ENCODE measurements at regions not wholly inside any gene's neighbourhood (a gene's known extent, or its start where the extent isn't known, plus 50 kb on each side); places are given as distances from the start of the nearest gene placed in this dataset.

DNA sequence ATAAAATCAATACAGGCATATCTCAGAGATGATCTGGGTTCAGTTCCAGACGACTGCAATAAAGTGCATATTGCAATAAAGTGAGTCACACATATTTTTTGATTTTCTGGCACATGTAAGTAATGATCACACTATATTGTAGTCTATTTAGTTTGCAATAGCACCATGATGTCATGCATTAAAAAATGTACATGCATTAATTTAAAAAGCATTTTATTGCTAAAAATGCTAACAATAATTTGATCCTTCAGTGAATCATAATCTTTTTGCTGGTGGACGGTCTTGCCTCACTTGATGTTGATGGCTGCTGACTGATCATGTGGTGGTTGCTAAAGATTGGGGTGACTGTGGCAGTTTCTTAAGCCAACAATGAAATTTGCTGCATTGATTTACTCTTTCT lies 511.1 kb downstream of the OTOL1 start:
- Mint-ChIP-seq H3K27ac (no peak overlapping the region), H3K36me3 (ENCODE audit: low read depth) (no peaks in the 10 kb centered on the region)
- CTCF ChIA-PET: no interaction called here

GRCh38 chr3:162012633-162013032 lies 516.0 kb downstream of the OTOL1 start:
- ChIA-PET CTCF (no interaction called here), POLR2A (no interaction called here)
- H3K9me3 Mint-ChIP-seq: peaks cover 2% of the 10 kb centered on the region
- H3K36me3 Mint-ChIP-seq (ENCODE audit: low read depth): no peaks in the 10 kb centered on the region
- no peak overlapping the region for H3K27ac Mint-ChIP-seq
- no peak overlapping the region for H3K4me3 Mint-ChIP-seq
- H3K4me1 Mint-ChIP-seq: no peaks in the 10 kb centered on the region
- DNase-seq: no peak
- no peaks in the 10 kb centered on the region for H3K27me3 Mint-ChIP-seq

More for the DNA sequence above, 511.1 kb downstream of the OTOL1 start:
- POLR2A ChIA-PET: no interaction called here
- Mint-ChIP-seq H3K27me3 (no peaks in the 10 kb centered on the region), H3K9me3 (peaks cover 2% of the 10 kb centered on the region), H3K4me1 (no peaks in the 10 kb centered on the region), H3K4me3 (no peak overlapping the region)
- no peak for DNase-seq

DNA sequence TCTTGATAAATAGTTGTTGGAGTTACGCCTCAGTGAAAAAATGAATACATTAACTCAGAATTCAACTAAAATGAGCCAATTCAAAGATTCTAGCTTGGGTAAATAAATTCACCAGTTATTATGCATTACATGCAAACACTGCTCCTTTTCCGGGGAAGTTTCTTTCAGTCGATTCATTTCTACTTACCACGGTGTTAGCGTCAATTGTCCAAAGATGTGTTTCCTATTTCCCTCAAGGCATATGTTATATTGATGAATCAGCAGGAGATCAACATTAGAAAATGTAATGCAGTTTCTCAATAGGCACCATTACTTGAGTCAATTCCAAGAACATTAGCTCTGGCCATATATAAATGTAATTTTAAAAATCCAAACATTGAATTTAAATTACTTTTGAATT lies 517.7 kb downstream of the OTOL1 start:
- no peaks in the 10 kb centered on the region for H3K9me3 Mint-ChIP-seq
- ChIA-PET CTCF (no interaction called here), POLR2A (no interaction called here)
- H3K4me1 Mint-ChIP-seq: no peaks in the 10 kb centered on the region
- no peak for DNase-seq
- no peak overlapping the region for H3K27ac Mint-ChIP-seq
- no peaks in the 10 kb centered on the region for H3K27me3 Mint-ChIP-seq
- no peaks in the 10 kb centered on the region for H3K36me3 Mint-ChIP-seq (ENCODE audit: low read depth)
- H3K4me3 Mint-ChIP-seq: no peak overlapping the region

- H3K36me3 Mint-ChIP-seq (ENCODE audit: low read depth): no peaks in the 10 kb centered on the region
- H3K9me3 Mint-ChIP-seq: no peaks in the 10 kb centered on the region
- H3K4me1 Mint-ChIP-seq: no peaks in the 10 kb centered on the region
- CTCF ChIA-PET: no interaction called here
- no peak overlapping the region for H3K27ac Mint-ChIP-seq
- POLR2A ChIA-PET: no interaction called here
- no peak overlapping the region for H3K4me3 Mint-ChIP-seq
- no peak for DNase-seq
- no peaks in the 10 kb centered on the region for H3K27me3 Mint-ChIP-seq
Measured at GRCh38 chr3:162015856-162016255, 519.2 kb downstream of the OTOL1 start.

GRCh38 chr3:162019817-162020216 lies 523.2 kb downstream of the OTOL1 start:
- POLR2A ChIA-PET: no interaction called here

GRCh38 chr3:162021206-162021605 lies 524.6 kb downstream of the OTOL1 start:
- Mint-ChIP-seq H3K4me1 (no peaks in the 10 kb centered on the region), H3K36me3 (ENCODE audit: low read depth) (no peaks in the 10 kb centered on the region), H3K27ac (no peak overlapping the region), H3K9me3 (no peaks in the 10 kb centered on the region), H3K27me3 (no peaks in the 10 kb centered on the region), H3K4me3 (no peak overlapping the region)
- no peak for DNase-seq
- ChIA-PET POLR2A (no interaction called here), CTCF (no interaction called here)

More at GRCh38 chr3:162019817-162020216, 523.2 kb downstream of the OTOL1 start:
- Mint-ChIP-seq H3K36me3 (ENCODE audit: low read depth) (no peaks in the 10 kb centered on the region), H3K4me1 (no peaks in the 10 kb centered on the region), H3K4me3 (no peak overlapping the region), H3K9me3 (no peaks in the 10 kb centered on the region), H3K27me3 (no peaks in the 10 kb centered on the region), H3K27ac (no peak overlapping the region)
- CTCF ChIA-PET: no interaction called here
- DNase-seq: no peak

GRCh38 chr3:162022911-162023310 lies 526.3 kb downstream of the OTOL1 start:
- no peaks in the 10 kb centered on the region for H3K36me3 Mint-ChIP-seq (ENCODE audit: low read depth)
- no peak for DNase-seq
- H3K4me3 Mint-ChIP-seq: no peak overlapping the region
- H3K4me1 Mint-ChIP-seq: no peaks in the 10 kb centered on the region
- no peaks in the 10 kb centered on the region for H3K9me3 Mint-ChIP-seq
- H3K27ac Mint-ChIP-seq: no peak overlapping the region
- ChIA-PET CTCF (interaction anchor here (0.8 kb wide), 1 partner anchor 39 kb away, joined by 3 read pairs; no protein-coding TSS in a partner anchor), POLR2A (no interaction called here)
- no peaks in the 10 kb centered on the region for H3K27me3 Mint-ChIP-seq

DNA sequence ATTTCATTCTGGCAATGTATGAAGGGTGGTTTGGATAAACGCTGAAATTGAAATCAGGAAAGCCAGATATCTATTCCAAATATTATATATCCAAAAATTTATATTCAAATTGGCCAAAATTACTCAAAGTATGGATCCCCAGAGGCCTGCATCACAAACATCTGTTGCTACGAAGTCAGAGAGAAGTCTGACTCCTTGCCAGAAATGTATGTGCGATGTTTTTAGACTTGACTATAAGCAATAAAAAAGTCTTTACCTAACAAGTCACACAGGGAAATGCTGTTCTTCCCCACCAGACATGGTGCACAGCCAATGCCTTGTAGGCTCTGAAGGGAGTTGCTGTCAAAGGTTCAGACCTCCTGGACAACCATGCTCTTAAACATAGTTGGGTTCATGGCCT lies 533.1 kb downstream of the OTOL1 start:
- peaks cover 4% of the 10 kb centered on the region for H3K9me3 Mint-ChIP-seq
- CTCF ChIA-PET: no interaction called here
- no peaks in the 10 kb centered on the region for H3K36me3 Mint-ChIP-seq (ENCODE audit: low read depth)
- H3K27me3 Mint-ChIP-seq: no peaks in the 10 kb centered on the region
- no peaks in the 10 kb centered on the region for H3K4me1 Mint-ChIP-seq
- POLR2A ChIA-PET: no interaction called here
- H3K4me3 Mint-ChIP-seq: no peak overlapping the region
- DNase-seq: no peak
- H3K27ac Mint-ChIP-seq: no peak overlapping the region

- Mint-ChIP-seq H3K36me3 (ENCODE audit: low read depth) (no peaks in the 10 kb centered on the region), H3K9me3 (peaks cover 4% of the 10 kb centered on the region), H3K4me3 (no peak overlapping the region), H3K27me3 (no peaks in the 10 kb centered on the region), H3K27ac (no peak overlapping the region), H3K4me1 (no peaks in the 10 kb centered on the region)
- DNase-seq: no peak
- CTCF ChIA-PET: no interaction called here
- POLR2A ChIA-PET: no interaction called here
Measured at GRCh38 chr3:162034368-162034767, 537.8 kb downstream of the OTOL1 start.

- no peak for DNase-seq
- no peaks in the 10 kb centered on the region for H3K36me3 Mint-ChIP-seq (ENCODE audit: low read depth)
- H3K9me3 Mint-ChIP-seq: peaks cover 4% of the 10 kb centered on the region
- no peak overlapping the region for H3K27ac Mint-ChIP-seq
- no peaks in the 10 kb centered on the region for H3K4me1 Mint-ChIP-seq
- H3K4me3 Mint-ChIP-seq: no peak overlapping the region
- no peaks in the 10 kb centered on the region for H3K27me3 Mint-ChIP-seq
- POLR2A ChIA-PET: no interaction called here
- CTCF ChIA-PET: interaction anchor here (0.6 kb wide), 1 partner anchor 177 kb away, joined by 4 read pairs; no protein-coding TSS in a partner anchor
Measured at GRCh38 chr3:162041622-162042021, 545.0 kb downstream of the OTOL1 start.

GRCh38 chr3:162052636-162053035 lies 556.0 kb downstream of the OTOL1 start:
- no peaks in the 10 kb centered on the region for H3K36me3 Mint-ChIP-seq (ENCODE audit: low read depth)
- peaks cover 5% of the 10 kb centered on the region for H3K9me3 Mint-ChIP-seq
- no peak overlapping the region for H3K4me3 Mint-ChIP-seq
- no peak for DNase-seq
- ChIA-PET CTCF (no interaction called here), POLR2A (no interaction called here)
- no peak overlapping the region for H3K27ac Mint-ChIP-seq
- H3K27me3 Mint-ChIP-seq: no peaks in the 10 kb centered on the region
- H3K4me1 Mint-ChIP-seq: no peaks in the 10 kb centered on the region

DNA sequence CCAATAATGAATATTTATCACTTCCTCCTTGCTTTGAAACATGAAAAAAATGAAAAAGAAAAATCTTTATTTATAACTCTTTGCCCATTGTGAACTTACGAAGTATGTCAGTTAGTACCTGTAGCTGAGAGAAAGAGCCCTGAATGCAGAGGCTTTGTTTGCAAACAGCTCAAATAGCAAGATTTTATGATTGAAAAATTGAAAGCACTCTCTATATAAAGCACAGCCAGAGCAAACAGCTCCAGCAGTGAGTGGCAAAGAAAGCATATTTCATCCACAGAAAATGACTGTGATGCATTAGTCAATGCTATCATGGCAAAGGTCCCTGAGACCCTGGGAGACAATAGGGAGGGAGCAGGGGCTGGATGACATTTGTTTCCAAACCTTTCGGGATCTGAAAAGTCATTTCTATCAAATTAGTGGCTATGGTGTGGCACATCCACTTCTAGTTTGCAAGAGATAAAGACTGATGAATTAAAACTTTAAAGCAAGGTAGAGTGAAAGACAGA lies 576.1 kb downstream of the OTOL1 start:
- Mint-ChIP-seq H3K4me1 (no peaks in the 10 kb centered on the region), H3K9me3 (no peaks in the 10 kb centered on the region)
- POLR2A ChIA-PET: no interaction called here

DNA sequence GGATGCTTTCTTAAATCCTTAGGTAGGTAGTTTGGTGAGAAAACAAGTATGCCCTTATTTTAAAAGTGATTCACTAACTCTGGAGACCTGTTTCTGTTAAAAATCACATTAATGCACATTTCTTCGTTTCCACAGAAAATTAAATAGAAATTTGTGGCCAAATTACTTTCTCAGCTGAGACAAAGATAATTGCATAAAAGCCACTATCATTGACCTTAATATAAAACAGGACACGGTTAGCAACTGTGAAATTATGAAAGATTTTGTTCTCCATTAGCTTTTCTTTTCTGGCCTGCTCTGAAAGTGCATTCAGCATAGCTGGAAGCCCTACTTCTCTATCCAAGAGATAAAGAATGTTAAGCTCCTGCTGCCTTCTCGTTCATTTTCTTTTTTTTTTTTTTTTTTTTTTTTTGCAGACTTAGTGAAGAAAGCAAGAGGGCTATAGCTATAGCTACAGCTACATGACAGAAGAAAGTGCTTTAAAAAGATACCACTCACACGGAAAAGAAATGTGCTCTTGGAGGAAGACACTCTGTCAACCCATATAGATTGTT lies 576.9 kb downstream of the OTOL1 start:
- Mint-ChIP-seq H3K9me3 (no peaks in the 10 kb centered on the region), H3K4me1 (no peaks in the 10 kb centered on the region), H3K4me3 (no peak overlapping the region), H3K27ac (no peak overlapping the region), H3K36me3 (ENCODE audit: low read depth) (no peaks in the 10 kb centered on the region), H3K27me3 (no peaks in the 10 kb centered on the region)
- ChIA-PET CTCF (no interaction called here), POLR2A (no interaction called here)
- DNase-seq: no peak

More for the DNA sequence above, 576.1 kb downstream of the OTOL1 start:
- Mint-ChIP-seq H3K4me3 (no peak overlapping the region), H3K27ac (no peak overlapping the region), H3K27me3 (no peaks in the 10 kb centered on the region), H3K36me3 (ENCODE audit: low read depth) (no peaks in the 10 kb centered on the region)
- DNase-seq: no peak
- CTCF ChIA-PET: no interaction called here

GRCh38 chr3:162077108-162077507 lies 580.5 kb downstream of the OTOL1 start:
- Mint-ChIP-seq H3K36me3 (ENCODE audit: low read depth) (no peaks in the 10 kb centered on the region), H3K4me1 (no peaks in the 10 kb centered on the region), H3K4me3 (no peak overlapping the region), H3K27ac (no peak overlapping the region), H3K27me3 (no peaks in the 10 kb centered on the region), H3K9me3 (no peaks in the 10 kb centered on the region)
- ChIA-PET POLR2A (no interaction called here), CTCF (no interaction called here)
- no peak for DNase-seq

Measured in activated CD4-positive, alpha-beta T cell treated with anti-CD3 and anti-CD28 coated beads, Interleukin-2, amount 10 ng/mL, durations not matched to agents 7 days and 5 days (primary cell).